ENCODE measurements at regions not wholly inside any gene's neighbourhood (a gene's known extent, or its start where the extent isn't known, plus 50 kb on each side); places are given as distances from the start of the nearest gene placed in this dataset.

DNA sequence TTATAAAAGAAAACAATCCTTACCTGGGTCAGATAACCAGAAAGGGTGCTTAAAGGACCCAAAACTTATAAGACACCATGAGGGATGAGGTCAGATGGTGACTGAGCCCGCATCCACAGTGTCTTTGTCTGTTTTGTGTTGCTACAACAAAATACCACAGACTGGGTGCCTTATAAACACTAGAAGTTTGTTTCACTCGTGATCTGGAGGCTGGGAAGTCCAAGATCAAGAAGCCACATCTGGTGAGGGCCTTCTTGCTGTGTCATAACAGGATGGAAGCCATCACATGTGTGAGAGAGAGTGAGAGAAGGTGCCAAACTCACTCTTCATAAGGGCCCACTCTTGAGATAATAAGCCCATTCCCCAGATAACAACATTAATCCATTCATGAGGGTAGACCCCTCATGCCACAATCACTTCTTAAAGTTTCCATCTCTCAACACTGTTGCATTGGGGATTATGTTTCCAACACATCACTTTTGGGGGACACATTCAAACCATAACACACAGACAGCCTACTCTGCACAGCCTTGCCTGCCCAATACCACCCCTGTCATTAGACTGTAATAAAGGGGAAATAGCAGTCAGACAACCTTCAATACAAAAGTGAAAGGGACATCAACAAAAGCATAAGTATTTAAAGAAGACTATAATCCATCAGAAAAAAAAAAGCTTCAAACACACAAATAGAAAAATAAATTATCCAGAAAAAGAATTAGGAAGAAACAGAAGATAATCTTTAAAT is 249.8 kb downstream of the ANAPC1 start:
- no peak overlapping the region for H3K9ac ChIP-seq (replicated peaks in 1 of 4; ENCODE audit: extremely low read depth in 1 of 4, low read depth in 3 of 4, low read length in 3 of 4)
- 87% methylated on average over 2 of the region's 2 CpGs; no CpG with 5 or more reads in 1 of the 2 experiments for WGBS, 2 experiments (ENCODE audit: extremely low coverage in 1 of 2, insufficient coverage in 1 of 2, insufficient read length in 1 of 2, insufficient replicate concordance in 2 of 2, low coverage in 1 of 2, low lambda C conversion rate in 2 of 2, missing lambda C conversion rate in 1 of 2)
- H4K20me1 ChIP-seq (replicated peaks in 1 of 2; ENCODE audit: control insufficient read depth in 1 of 2, insufficient read depth in 2 of 2, low read length in 2 of 2) = no peaks in the 10 kb centered on the region
- H3K79me2 ChIP-seq (ENCODE audit: control insufficient read depth in 1 of 2, insufficient read depth in 2 of 2, low read length in 2 of 2) = no peaks in the 10 kb centered on the region
- H3K4ac ChIP-seq (replicated peaks; ENCODE audit: insufficient read length, low read depth, low read length) = no peak overlapping the region
- H3K36me3 ChIP-seq (ENCODE audit: control insufficient read depth in 2 of 4, insufficient read depth in 4 of 4, low read length in 3 of 4) = no peaks in the 10 kb centered on the region
- no peak overlapping the region for H2BK120ac ChIP-seq (replicated peaks; ENCODE audit: low read depth, low read length)
- H3K18ac ChIP-seq (ENCODE audit: extremely low read depth, low read length) = no peak overlapping the region
- H3K79me1 ChIP-seq (ENCODE audit: low read depth, low read length) = no peaks in the 10 kb centered on the region
- no peak overlapping the region for H2BK12ac ChIP-seq (ENCODE audit: low read depth, low read length)
- no peaks in the 10 kb centered on the region for H3K27me3 ChIP-seq (replicated peaks in 1 of 4; ENCODE audit: control insufficient read depth in 3 of 4, extremely low read depth in 1 of 4, insufficient read depth in 3 of 4, low read length in 3 of 4)
- no peak overlapping the region for H2AK5ac ChIP-seq (ENCODE audit: low read depth, low read length)
- CTCF ChIA-PET (ENCODE audit: partially characterized antibody) = no interaction called here
- H3K14ac ChIP-seq (ENCODE audit: insufficient read length) = no peak overlapping the region
- FAIRE-seq = no peak
- no peak overlapping the region for H3K4me3 ChIP-seq (ENCODE audit: extremely low read depth in 1 of 4, insufficient read depth in 2 of 4, low read depth in 3 of 4, low read length in 4 of 4)
- H3K23ac ChIP-seq (ENCODE audit: insufficient read length) = no peak overlapping the region
- H3K56ac ChIP-seq (replicated peaks; ENCODE audit: insufficient read length, low read depth, low read length) = no peak overlapping the region
- no peak overlapping the region for H4K91ac ChIP-seq (replicated peaks; ENCODE audit: insufficient read length, low read length)
- H3K9me3 ChIP-seq (ENCODE audit: insufficient read depth in 2 of 2, low read depth in 1 of 2, low read length in 1 of 2) = peaks cover 3 to 7% of the 10 kb centered on the region in 2 experiments; a peak in 2 of 4 replicates
- no peak overlapping the region for H2BK20ac ChIP-seq (ENCODE audit: low read length)
- no peak overlapping the region for H3K4me2 ChIP-seq (ENCODE audit: insufficient read depth in 1 of 2, low read depth in 2 of 2, low read length in 2 of 2)
- H3K4me1 ChIP-seq (replicated peaks in 1 of 4; ENCODE audit: control insufficient read depth in 3 of 4, insufficient read depth in 4 of 4, low read length in 3 of 4) = no peaks in the 10 kb centered on the region
- H2BK5ac ChIP-seq (ENCODE audit: low read depth, low read length) = no peak overlapping the region
- H4K5ac ChIP-seq (ENCODE audit: insufficient read length, low read depth, low read length) = no peak overlapping the region
- no peak overlapping the region for H2BK15ac ChIP-seq (ENCODE audit: low read length)
- DNase-seq (ENCODE audit: low read depth in 1 of 2, low spot score in 2 of 2) = no peak
- H3K27ac ChIP-seq (ENCODE audit: low read depth, low read length) = no peak overlapping the region
- H2AFZ ChIP-seq (ENCODE audit: low read length) = no peak overlapping the region
- H4K8ac ChIP-seq (ENCODE audit: extremely low read depth, insufficient read depth, low read length) = no peak overlapping the region
- POLR2A ChIA-PET (ENCODE audit: partially characterized antibody) = no interaction called here
- no peaks in the 10 kb centered on the region for H3K23me2 ChIP-seq (ENCODE audit: low read depth, low read length)
- TF ChIP-seq JUND (IDR thresholded peaks at IDR 0.05; ENCODE audit: low read length) (no peak), JUN (IDR thresholded peaks at IDR 0.05; ENCODE audit: low read depth, low read length) (no peak), POU5F1 (IDR thresholded peaks at IDR 0.05; ENCODE audit: low read depth, low read length) (no peak), CEBPB (IDR thresholded peaks at IDR 0.05; ENCODE audit: low read depth, low read length) (no peak), SIX5 (IDR thresholded peaks at IDR 0.05; ENCODE audit: low read depth, low read length) (no peak), TAF7 (optimal IDR thresholded peaks at IDR 0.05; ENCODE audit: borderline replicate concordance, low read depth, low read length) (no peak), SAP30 (IDR thresholded peaks at IDR 0.05; ENCODE audit: insufficient read depth, insufficient replicate concordance, low read length) (no peak), KDM5A (IDR thresholded peaks at IDR 0.05; ENCODE audit: low read length) (no peak), BRCA1 (IDR thresholded peaks at IDR 0.05; ENCODE audit: low read depth, low read length) (no peak), KDM1A (IDR thresholded peaks at IDR 0.05; ENCODE audit: borderline replicate concordance, low read length) (no peak), RXRA (IDR thresholded peaks at IDR 0.05; ENCODE audit: insufficient read depth, low read depth, low read length) (no peak), PHF8 (conservative IDR thresholded peaks at IDR 0.05; ENCODE audit: low read depth, low read length) (no peak), ZNF274 (IDR thresholded peaks at IDR 0.05; ENCODE audit: borderline replicate concordance, extremely low read depth, low read length) (no peak), SRF (IDR thresholded peaks at IDR 0.05; ENCODE audit: low read depth, low read length) (no peak), ASH2L (IDR thresholded peaks at IDR 0.05; ENCODE audit: low read length) (no peak)

All from H1 (cell line).